Urinary bladder (tissue), 3 donors: ENCODE measurements at regions not wholly inside any gene's neighbourhood (a gene's known extent, or its start where the extent isn't known, plus 50 kb on each side); places are given as distances from the start of the nearest gene placed in this dataset.
"Not testable (repeated sequence)": the region's sequence is repeated elsewhere in the genome, so short reads cannot be mapped to it uniquely, and the experiment has no call there.

ENCODE experiments used
- DNase-seq: peaks from one replicate; pipeline ENCODE4 v3.0.0-alpha.2; 2015; ENCODE audit errors: extremely low spot score
- H3K27ac ChIP-seq: one replicate; pipeline ENCODE4 v1.5.1; 2013; ENCODE audit warnings: low read depth, mild to moderate bottlenecking, moderate library complexity
- H3K36me3 ChIP-seq: one replicate; pipeline ENCODE4 v1.6.1; 2013; ENCODE audit warnings: mild to moderate bottlenecking, moderate library complexity; ENCODE audit not compliant: insufficient read depth
- H3K4me1 ChIP-seq: one replicate; pipeline ENCODE4 v1.6.1; 2013; ENCODE audit warnings: mild to moderate bottlenecking, moderate library complexity; ENCODE audit not compliant: insufficient read depth
- H3K4me3 ChIP-seq: one replicate; pipeline ENCODE4 v1.5.1; 2013; ENCODE audit warnings: low read depth, low read length
- WGBS: extraction: QIAGEN DNeasy Blood & Tissue Kit; methylation state at CpG from one replicate; pipeline ENCODE4 v1.1.7; 2013; 5-methylcytosine and 5-hydroxymethylcytosine counted together
- donor health status: healthy with polysubstance abuse.
- donor health status: healthy.

DNA sequence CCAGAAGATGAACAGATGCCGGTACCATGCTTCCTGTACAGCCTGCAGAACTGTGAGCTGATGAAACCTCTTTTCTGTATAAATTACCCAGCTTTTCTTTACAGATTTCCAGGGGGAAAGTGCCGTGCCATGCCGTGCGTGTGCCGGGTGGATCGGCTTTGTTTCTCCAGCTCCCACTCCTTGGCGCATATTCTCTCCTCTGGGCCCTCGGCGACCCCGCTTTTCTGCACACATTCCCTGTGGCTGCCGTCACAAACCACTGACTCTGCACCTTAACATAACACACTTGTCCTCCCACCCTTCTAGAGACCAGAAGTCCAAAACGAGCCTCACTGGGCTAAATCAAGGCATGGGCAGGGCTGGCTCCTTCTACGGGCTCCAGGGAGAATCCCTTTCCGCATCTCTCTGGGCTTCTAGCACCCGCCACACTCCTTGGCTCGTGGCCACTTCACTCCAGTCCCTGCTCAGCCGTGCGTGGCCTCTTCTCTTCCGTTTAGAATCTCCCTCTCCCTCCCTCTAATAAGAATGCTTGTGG is 164.9 kb downstream of the C16orf95 start:
- Histone ChIP-seq H3K4me1 (no peaks in the 10 kb centered on the region), H3K4me3 (no peak overlapping the region), H3K36me3 (no peaks in the 10 kb centered on the region), H3K27ac (no peak overlapping the region)
- no peak for DNase-seq
- 93% methylated on average over 19 of the region's 19 CpGs for WGBS

DNA sequence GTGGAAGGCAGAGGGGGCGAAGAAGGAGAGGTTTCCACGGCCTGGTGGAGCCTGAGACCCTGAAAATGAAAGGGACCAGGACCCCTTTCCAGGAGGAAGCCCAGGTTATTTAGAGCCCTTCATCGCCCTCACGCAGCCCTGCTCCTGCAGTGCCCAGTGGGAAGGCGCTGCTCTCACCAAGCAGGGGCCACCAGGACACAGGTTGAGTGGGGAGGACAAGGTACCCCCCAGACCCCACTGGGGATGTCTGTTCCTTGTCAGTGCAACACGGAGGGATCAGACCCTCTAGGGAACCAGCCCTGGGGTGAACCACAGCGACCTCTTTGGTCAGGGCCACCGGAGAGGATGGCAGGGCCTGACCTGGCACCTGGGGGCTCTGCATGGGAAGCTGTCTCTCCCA is 163.9 kb downstream of the C16orf95 start:
- Histone ChIP-seq H3K4me1 (no peaks in the 10 kb centered on the region), H3K36me3 (no peaks in the 10 kb centered on the region), H3K4me3 (no peak overlapping the region), H3K27ac (no peak overlapping the region)
- 92% methylated on average over 8 of the region's 8 CpGs for WGBS
- DNase-seq = no peak

DNA sequence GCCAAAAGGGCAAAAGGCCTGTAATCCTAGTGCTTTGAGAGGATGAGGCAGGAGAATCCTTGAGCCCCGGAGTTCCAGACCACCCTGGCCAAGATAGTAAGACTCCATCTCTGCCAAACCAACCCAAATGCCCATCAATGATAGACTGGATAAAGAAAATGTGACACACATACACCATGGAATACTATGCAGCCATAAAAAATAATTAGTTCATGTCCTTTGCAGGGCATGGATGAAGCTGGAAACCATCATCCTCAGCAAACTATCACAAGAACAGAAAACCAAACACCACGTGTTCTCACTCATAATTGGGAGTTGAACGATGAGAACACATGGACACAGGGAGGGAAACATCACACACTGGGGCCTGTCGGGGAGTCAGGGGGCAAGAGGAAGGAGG is 161.9 kb downstream of the C16orf95 start:
- H3K4me3 ChIP-seq, DNase-seq, H3K27ac ChIP-seq, H3K4me1 ChIP-seq, H3K36me3 ChIP-seq: not testable (repeated sequence)
- WGBS = 90% methylated on average over 4 of the region's 4 CpGs

DNA sequence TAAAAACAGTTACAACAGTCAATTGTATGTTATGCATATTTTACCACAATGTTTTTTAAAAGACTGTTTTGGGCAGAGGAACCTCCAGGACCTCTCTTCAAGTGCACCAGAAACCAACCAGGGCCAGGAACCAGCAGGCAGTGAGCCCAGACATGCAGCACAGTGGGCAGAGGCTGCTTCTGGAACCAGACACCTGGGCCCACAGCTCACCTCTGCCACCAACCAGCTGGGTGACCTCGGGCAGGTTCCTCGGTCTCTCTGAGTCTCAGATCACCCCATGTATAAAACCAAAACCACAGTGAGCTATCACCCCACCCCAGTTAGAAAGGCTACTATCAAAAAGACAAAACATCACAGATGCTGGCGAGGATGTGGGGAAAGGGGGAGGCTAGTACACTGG is 161.0 kb downstream of the C16orf95 start:
- no peaks in the 10 kb centered on the region for H3K36me3 ChIP-seq
- no peak overlapping the region for H3K4me3 ChIP-seq
- no peaks in the 10 kb centered on the region for H3K4me1 ChIP-seq
- WGBS = 87% methylated on average over 3 of the region's 3 CpGs
- H3K27ac ChIP-seq = no peak overlapping the region
- no peak for DNase-seq

DNA sequence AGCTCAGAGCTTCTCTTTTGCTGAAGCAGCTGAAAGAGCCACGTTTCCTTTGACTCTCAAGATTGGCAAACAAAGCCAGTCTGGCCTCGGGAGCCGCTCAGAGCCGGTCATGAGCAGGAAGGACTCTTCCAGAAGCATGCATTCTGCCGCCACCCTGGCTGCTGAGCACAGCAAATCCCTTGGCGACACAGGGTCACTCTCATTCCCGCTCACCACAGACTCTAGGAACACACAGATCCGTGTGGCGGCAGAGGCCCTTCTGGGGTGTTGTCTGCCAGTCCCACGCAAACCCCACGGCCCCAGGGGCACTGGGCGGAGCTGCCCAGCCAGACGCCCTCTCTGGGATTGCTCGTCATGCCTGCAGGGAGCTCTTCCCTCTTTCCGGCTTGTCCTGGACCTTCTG is 157.0 kb downstream of the C16orf95 start:
- Histone ChIP-seq H3K27ac (no peak overlapping the region), H3K4me1 (no peaks in the 10 kb centered on the region), H3K36me3 (no peaks in the 10 kb centered on the region), H3K4me3 (no peak overlapping the region)
- DNase-seq = no peak
- whole genome bisulfite sequencing = 41% methylated on average over 15 of the region's 15 CpGs

DNA sequence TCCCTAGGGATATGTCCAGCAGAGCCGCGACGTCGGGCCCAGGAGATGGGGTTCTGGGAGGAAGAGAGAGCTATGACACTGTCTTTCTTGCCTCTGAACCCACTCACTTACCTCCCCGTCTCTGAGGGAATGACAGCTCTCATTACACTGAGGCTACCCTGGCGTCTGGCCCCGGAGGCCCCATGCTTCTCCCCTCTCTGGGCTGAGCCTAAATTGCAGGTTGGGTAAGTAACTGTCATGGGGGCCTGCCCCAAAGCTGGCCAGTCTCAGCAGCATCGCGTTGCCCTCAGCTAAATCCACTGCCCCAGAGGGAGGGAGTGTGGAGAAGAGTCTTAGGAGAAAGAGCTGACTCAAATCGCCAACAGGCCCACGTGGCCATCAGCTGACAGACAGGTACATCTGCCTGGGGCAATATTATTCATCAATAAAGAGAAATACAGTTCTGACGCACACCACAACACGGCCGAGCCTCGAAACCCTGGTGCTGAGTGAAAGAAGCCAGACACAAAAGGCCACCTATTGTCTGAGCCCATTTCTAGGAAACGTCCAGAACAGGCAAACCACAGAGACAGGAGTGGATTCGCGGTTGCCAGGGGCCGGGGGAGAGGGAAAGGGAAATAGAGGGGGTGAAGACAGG is 156.4 kb downstream of the C16orf95 start:
- 63% methylated on average over 19 of the region's 19 CpGs for WGBS
- no peak for DNase-seq

DNA sequence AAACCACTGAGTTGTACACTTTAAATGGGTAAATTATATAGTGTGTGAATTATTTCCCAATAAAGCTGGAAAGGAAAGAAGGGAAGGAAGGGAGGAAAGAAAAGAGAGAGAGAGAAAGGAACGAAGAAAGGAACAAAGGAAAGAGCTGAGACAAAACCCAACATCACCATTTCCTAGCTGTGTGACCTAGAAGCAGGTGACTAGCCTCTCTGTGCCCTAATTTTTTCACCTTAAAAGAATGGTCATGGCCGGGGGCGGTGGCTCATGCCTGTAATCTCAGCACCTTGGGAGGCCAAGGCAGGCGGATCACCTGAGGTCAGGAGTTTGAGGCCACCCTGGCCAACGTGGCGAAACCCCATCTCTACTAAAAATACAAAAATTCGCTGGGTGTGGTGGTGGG is 155.8 kb downstream of the C16orf95 start:
- H3K36me3 ChIP-seq, DNase-seq, H3K27ac ChIP-seq, H3K4me3 ChIP-seq, H3K4me1 ChIP-seq: not testable (repeated sequence)
- WGBS = 92% methylated on average over 7 of the region's 7 CpGs

More for the DNA sequence above, 156.4 kb downstream of the C16orf95 start:
- Histone ChIP-seq H3K4me3 (no peak overlapping the region), H3K36me3 (no peaks in the 10 kb centered on the region), H3K4me1 (no peaks in the 10 kb centered on the region), H3K27ac (no peak overlapping the region)

DNA sequence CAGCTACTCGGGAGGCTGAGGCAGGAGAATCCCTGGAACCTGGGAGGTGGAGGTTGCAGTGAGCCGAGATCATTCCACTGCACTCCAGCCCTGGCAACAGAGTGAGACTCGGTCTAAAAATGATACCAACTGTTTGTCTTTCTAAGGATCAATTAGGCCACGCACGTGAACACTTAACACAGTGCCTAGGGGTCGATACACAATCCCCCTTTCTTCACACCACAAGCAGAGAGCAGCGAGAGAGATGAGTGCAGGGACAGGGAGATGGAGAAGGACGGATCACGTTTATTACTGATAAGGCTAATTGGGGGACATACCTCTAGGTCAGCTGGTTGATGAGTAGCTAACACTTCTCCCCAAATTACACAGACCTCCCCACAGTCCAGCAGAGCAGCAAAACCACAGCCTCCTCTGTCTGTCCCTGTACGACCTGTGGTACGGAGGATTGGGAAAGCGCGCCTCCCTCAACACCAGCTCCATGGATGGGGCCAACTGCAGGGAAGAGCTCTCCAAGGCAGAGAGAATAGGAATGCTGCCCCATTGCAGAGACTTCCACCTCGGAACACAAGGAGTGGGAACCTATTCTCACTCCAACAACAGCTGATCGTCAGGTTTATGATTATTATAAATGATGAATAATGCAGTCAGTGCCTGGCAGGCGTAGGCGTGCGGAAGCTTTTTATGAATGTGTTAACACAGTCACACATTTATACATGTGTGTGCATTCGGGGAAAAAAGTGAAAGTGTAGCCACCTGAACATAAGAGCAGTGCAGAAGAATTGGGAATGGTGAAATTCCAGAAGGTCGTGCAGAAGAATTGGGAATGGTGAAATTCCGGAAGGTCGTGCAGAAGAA is 155.1 kb downstream of the C16orf95 start:
- Histone ChIP-seq H3K36me3 (no peaks in the 10 kb centered on the region), H3K4me3 (no peak overlapping the region), H3K4me1 (no peaks in the 10 kb centered on the region), H3K27ac (no peak overlapping the region)
- DNase-seq = no peak
- WGBS = 77% methylated on average over 22 of the region's 22 CpGs

DNA sequence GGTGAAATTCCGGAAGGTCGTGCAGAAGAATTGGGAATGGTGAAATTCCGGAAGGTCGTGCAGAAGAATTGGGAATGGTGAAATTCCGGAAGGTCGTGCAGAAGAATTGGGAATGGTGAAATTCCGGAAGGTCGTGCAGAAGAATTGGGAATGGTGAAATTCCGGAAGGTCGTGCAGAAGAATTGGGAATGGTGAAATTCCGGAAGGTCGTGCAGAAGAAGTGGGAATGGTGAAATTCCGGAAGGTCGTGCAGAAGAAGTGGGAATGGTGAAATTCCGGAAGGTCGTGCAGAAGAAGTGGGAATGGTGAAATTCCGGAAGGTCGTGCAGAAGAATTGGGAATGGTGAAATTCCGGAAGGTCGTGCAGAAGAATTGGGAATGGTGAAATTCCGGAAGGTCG is 154.4 kb downstream of the C16orf95 start:
- H3K4me1 ChIP-seq, H3K36me3 ChIP-seq, H3K27ac ChIP-seq, H3K4me3 ChIP-seq, DNase-seq: not testable (repeated sequence)
- 94% methylated on average over 17 of the region's 22 CpGs for WGBS

DNA sequence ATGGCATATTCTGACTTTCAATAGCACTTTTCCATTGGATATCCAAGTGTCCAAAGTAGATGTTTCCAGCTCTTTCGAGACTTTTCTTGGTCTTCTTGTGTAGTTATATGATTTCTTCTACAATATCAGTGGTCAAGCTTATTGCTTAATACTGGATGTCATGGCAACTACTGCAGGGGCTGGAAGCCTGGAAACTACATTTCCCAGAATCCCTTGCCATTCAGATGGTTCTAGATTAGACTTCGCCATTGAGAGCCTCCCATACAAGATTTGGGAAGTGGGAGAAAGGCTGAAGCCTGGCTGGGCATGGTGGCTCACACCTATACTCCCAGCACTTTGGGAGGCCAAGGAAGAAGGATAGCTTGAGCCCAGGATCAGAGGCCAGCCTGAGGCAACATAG is 153.6 kb downstream of the C16orf95 start:
- no peaks in the 10 kb centered on the region for H3K4me1 ChIP-seq

DNA sequence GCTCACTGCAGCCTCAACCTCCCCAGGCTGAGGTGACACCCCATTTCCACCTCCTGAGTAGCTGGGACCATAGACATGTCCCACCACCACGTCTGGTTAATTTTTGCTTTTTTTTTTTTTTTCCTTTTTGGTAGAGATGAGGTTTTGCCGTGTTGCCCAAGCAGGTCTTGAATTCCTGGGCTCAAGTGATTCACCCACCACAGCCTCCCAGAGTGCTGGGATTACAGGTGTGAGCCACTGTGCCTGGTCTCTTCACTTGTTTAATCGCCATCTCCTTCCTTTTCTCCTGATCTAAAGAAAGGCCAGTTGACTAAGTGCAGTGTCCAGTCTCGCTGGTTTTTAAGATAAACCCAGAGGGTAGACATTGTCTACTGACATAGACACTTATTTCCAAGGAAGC is 152.0 kb downstream of the C16orf95 start:
- 88% methylated on average over 4 of the region's 4 CpGs for WGBS
- Histone ChIP-seq H3K27ac (no peak overlapping the region), H3K4me1 (no peaks in the 10 kb centered on the region), H3K4me3 (no peak overlapping the region), H3K36me3 (no peaks in the 10 kb centered on the region)
- no peak for DNase-seq

More for the DNA sequence above, 153.6 kb downstream of the C16orf95 start:
- DNase-seq = no peak
- Histone ChIP-seq H3K4me3 (no peak overlapping the region), H3K27ac (no peak overlapping the region), H3K36me3 (no peaks in the 10 kb centered on the region)
- WGBS = 89% methylated on average over 2 of the region's 2 CpGs

DNA sequence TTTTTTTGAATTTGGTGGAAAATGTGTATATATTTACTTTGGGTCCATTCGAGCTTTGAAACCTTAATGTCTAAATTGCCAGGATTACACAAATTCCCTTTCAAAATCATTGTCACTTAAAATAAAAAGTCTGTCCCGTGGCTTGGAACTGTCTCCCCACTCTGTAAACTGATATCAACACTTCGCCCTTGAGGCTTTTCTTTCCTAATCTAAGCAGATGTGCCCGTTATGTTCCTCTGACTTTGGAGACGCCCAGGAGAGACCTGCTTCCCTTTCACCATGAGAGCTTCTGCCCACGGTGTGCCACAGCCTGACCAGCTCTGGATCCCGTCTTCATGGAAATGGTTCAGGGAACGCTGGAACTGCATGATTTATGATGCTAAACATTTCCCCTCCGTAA is 151.3 kb downstream of the C16orf95 start:
- no peak overlapping the region for H3K27ac ChIP-seq
- no peak overlapping the region for H3K4me3 ChIP-seq
- H3K36me3 ChIP-seq = no peaks in the 10 kb centered on the region
- H3K4me1 ChIP-seq = no peaks in the 10 kb centered on the region
- 34% methylated on average over 9 of the region's 9 CpGs for WGBS
- no peak for DNase-seq

DNA sequence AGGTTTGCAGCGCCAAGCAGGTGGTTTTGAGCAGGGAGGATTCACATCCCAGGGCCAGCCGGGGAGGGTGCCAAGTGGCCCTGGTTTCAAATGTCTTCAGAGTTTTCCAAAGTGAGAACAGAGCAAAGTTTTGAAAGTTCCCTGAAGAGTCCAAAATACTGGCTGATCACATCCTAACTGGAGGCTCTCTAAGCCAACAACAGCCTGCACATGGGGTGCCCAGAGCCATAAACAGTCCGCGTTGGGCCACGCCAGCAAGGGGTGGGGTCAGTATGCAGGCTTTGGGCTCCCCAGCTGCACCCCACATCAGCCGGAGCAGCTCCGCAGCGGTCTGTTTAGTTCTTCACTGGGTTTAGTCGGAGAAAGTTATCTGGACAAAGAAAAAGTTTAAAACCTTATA is 150.9 kb downstream of the C16orf95 start:
- Histone ChIP-seq H3K4me1 (no peaks in the 10 kb centered on the region), H3K27ac (no peak overlapping the region), H3K4me3 (no peak overlapping the region), H3K36me3 (no peaks in the 10 kb centered on the region)
- WGBS = 29% methylated on average over 9 of the region's 9 CpGs
- DNase-seq = no peak

DNA sequence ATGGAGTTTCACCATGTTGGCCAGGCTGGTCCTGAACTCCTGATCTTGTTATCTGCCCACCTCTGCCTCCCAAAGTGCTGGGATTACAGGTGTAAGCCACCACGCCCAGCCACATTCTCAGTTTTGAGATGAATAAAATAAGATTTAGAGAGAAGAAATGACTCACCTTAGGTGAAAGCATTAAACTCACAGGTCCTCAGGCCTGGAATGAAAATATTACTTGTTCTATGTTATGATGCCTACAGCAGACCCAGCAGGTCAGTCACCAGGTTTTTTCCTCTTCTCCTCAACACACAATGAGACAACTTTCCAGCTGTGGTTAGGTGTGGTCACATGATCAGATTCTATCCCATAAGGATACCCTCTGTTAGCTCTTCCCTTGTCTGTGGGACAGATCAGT is 150.3 kb downstream of the C16orf95 start:
- H3K27ac ChIP-seq = no peak overlapping the region
- no peaks in the 10 kb centered on the region for H3K4me1 ChIP-seq
- 92% methylated on average over 1 of the region's 1 CpG for WGBS
- no peak overlapping the region for H3K4me3 ChIP-seq
- no peak for DNase-seq
- no peaks in the 10 kb centered on the region for H3K36me3 ChIP-seq
